ENCODE measurements at regions not wholly inside any gene's neighbourhood (a gene's known extent, or its start where the extent isn't known, plus 50 kb on each side); places are given as distances from the start of the nearest gene placed in this dataset.

- Histone ChIP-seq H3K4me1 (ENCODE audit: control insufficient read depth in 2 of 3, insufficient read depth in 2 of 3, low read depth in 1 of 3, low read length in 3 of 3) (no peaks in the 10 kb centered on the region), H3K27ac (ENCODE audit: low read depth in 2 of 2, low read length in 2 of 2) (no peak overlapping the region), H3K9me3 (ENCODE audit: control insufficient read depth in 2 of 3, insufficient read depth in 1 of 3, low read length in 3 of 3) (no peaks in the 10 kb centered on the region), H3K36me3 (ENCODE audit: control insufficient read depth in 2 of 3, insufficient read depth in 3 of 3, low read length in 3 of 3) (no peaks in the 10 kb centered on the region), H3K9ac (ENCODE audit: low read length in 3 of 3) (no peak overlapping the region), H3K27me3 (ENCODE audit: control insufficient read depth, insufficient read depth, low read length) (no peaks in the 10 kb centered on the region), H3K4me3 (ENCODE audit: low read length in 3 of 3) (no peak overlapping the region)
- intact Hi-C loops (cut with DNase I), result no loop called here
- no peak for FAIRE-seq
- TF ChIP-seq CTCF (IDR thresholded peaks at IDR 0.05; ENCODE audit: borderline replicate concordance, extremely low read depth, insufficient read depth), result no peak
- no peak for DNase-seq
Observed at GRCh38 chr20:60411813-60412212, 453.6 kb downstream of the CDH26 start.

DNA sequence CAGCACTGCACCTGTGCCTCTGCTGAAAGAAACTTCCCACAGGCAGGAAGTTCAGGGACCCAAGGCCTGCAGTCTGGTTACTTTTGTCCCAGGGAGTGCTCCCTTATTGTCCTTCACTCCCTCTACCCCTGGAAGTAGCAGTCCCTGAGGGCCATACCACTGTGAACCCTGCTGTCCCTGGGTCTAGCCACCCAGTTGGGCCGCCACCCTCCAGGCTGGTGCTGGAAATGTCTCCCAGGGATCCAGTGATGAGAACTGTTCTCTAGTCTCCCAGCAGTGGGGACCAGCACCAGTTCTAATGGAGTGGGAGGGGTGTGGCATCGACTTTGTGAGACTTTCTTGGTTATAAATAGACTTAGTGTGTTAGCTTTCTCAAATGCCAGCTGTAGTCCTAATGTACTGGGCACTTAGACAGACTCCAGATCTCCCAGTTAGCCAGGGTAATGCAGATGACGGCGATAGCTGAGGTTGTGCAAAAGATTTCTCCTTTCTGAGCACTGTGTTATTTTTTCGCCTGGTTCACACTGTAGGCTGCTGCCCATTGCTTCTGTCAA lies 462.5 kb downstream of the CDH26 start:
- DNase-seq (no peak), FAIRE-seq (no peak)
- no peak for TF ChIP-seq CTCF (IDR thresholded peaks at IDR 0.05; ENCODE audit: borderline replicate concordance, extremely low read depth, insufficient read depth)
- H3K4me1 ChIP-seq (ENCODE audit: control insufficient read depth in 2 of 3, insufficient read depth in 2 of 3, low read depth in 1 of 3, low read length in 3 of 3), result no peaks in the 10 kb centered on the region
- H3K9me3 ChIP-seq (ENCODE audit: control insufficient read depth in 2 of 3, insufficient read depth in 1 of 3, low read length in 3 of 3), result no peaks in the 10 kb centered on the region
- H3K27me3 ChIP-seq (ENCODE audit: control insufficient read depth, insufficient read depth, low read length), result no peaks in the 10 kb centered on the region
- no peak overlapping the region for H3K9ac ChIP-seq (ENCODE audit: low read length in 3 of 3)
- H3K4me3 ChIP-seq (ENCODE audit: low read length in 3 of 3), result no peak overlapping the region
- H3K36me3 ChIP-seq (ENCODE audit: control insufficient read depth in 2 of 3, insufficient read depth in 3 of 3, low read length in 3 of 3), result no peaks in the 10 kb centered on the region
- no peak overlapping the region for H3K27ac ChIP-seq (ENCODE audit: low read depth in 2 of 2, low read length in 2 of 2)
- intact Hi-C loops (cut with DNase I), result no loop called here

DNA sequence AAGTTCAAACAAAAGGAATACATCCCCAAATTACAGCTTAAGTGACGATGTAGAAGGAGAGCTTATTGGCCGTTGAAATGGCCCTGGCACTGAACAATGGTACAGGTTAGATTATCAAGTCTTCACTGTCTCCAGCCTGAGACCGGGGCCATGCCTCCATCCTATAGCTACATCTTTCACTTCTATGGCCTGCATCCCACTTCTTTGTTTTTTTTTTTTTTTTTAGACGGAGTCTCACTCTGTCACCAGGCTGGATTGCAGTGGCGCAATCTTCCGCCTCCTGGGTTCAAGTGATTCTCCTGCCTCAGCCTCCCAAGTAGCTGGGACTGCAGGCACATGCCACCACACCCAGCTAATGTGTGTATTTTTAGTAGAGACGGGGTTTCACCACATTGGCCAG lies 464.6 kb downstream of the CDH26 start:
- Histone ChIP-seq H3K4me3 (ENCODE audit: low read length in 3 of 3) (no peak overlapping the region), H3K4me1 (ENCODE audit: control insufficient read depth in 2 of 3, insufficient read depth in 2 of 3, low read depth in 1 of 3, low read length in 3 of 3) (no peaks in the 10 kb centered on the region), H3K27ac (ENCODE audit: low read depth in 2 of 2, low read length in 2 of 2) (no peak overlapping the region), H3K9me3 (ENCODE audit: control insufficient read depth in 2 of 3, insufficient read depth in 1 of 3, low read length in 3 of 3) (no peaks in the 10 kb centered on the region), H3K27me3 (ENCODE audit: control insufficient read depth, insufficient read depth, low read length) (no peaks in the 10 kb centered on the region), H3K9ac (ENCODE audit: low read length in 3 of 3) (no peak overlapping the region), H3K36me3 (ENCODE audit: control insufficient read depth in 2 of 3, insufficient read depth in 3 of 3, low read length in 3 of 3) (no peaks in the 10 kb centered on the region)
- TF ChIP-seq CTCF (IDR thresholded peaks at IDR 0.05; ENCODE audit: borderline replicate concordance, extremely low read depth, insufficient read depth), result no peak
- FAIRE-seq, result no peak
- intact Hi-C loops (cut with DNase I), result no loop called here
- DNase-seq, result no peak

DNA sequence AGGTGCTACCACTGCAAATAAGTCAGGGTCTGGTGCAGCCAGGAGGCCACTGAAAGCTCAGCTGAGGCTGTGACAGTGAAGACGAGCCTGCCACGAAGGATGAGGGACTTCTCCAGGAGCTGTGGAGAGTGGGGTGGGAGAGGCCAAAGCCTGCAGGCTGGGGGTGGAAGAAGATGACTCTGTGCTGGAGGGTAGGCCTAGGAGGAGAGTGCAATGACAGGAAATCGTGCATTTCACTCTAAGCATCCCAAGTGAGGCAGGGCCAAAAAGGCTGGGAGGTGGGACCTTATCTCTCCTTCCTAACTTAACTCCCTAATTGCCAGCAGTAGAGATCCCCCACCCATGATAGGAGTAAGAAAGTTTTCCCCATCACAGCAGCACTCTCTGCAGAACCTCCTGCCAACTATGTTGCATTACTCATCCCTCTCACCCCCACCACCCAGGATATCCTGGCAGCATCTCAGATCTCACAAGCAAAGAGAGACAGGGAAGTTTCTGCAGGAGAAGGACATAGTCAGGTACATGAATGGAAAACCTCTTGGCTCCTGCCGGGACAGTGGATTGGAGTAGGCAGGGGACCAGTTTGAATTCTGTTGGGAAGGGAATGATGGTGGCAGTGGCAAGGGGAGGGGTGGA lies 466.2 kb downstream of the CDH26 start:
- H3K36me3 ChIP-seq (ENCODE audit: control insufficient read depth in 2 of 3, insufficient read depth in 3 of 3, low read length in 3 of 3), result no peaks in the 10 kb centered on the region
- H3K9ac ChIP-seq (ENCODE audit: low read length in 3 of 3), result no peak overlapping the region
- no peak overlapping the region for H3K4me3 ChIP-seq (ENCODE audit: low read length in 3 of 3)
- DNase-seq (no peak), FAIRE-seq (no peak)
- no peaks in the 10 kb centered on the region for H3K4me1 ChIP-seq (ENCODE audit: control insufficient read depth in 2 of 3, insufficient read depth in 2 of 3, low read depth in 1 of 3, low read length in 3 of 3)
- intact Hi-C loops (cut with DNase I), result no loop called here
- H3K27ac ChIP-seq (ENCODE audit: low read depth in 2 of 2, low read length in 2 of 2), result no peak overlapping the region
- H3K27me3 ChIP-seq (ENCODE audit: control insufficient read depth, insufficient read depth, low read length), result no peaks in the 10 kb centered on the region
- TF ChIP-seq CTCF (IDR thresholded peaks at IDR 0.05; ENCODE audit: borderline replicate concordance, extremely low read depth, insufficient read depth), result no peak
- H3K9me3 ChIP-seq (ENCODE audit: control insufficient read depth in 2 of 3, insufficient read depth in 1 of 3, low read length in 3 of 3), result no peaks in the 10 kb centered on the region

All from kidney (tissue), 13 donors.